OCI-LY1 (cell line): ENCODE measurements at regions not wholly inside any gene's neighbourhood (a gene's known extent, or its start where the extent isn't known, plus 50 kb on each side); places are given as distances from the start of the nearest gene placed in this dataset.
"Not testable (repeated sequence)": the region's sequence is repeated elsewhere in the genome, so short reads cannot be mapped to it uniquely, and the experiment has no call there.

Source experiments
- H2AFZ ChIP-seq: fragments of 200-600 bp; sonication (generic), shearing (Covaris generic); 2 replicates; pipeline ENCODE4 v1.6.0; 2014; ENCODE audit warnings: antibody characterized with exemption, mild to moderate bottlenecking, low read length
- H3F3A ChIP-seq: fragments of 200-600 bp; sonication (generic), shearing (Covaris generic); 2 replicates; pipeline ENCODE4 v1.6.0; 2014; ENCODE audit warnings: mild to moderate bottlenecking, antibody characterized with exemption, low read length, moderate library complexity; ENCODE audit not compliant: insufficient read depth
- H3K27ac ChIP-seq: fragments of 200-600 bp; sonication (generic); 2 replicates; pipeline ENCODE4 v1.5.1; 2014; ENCODE audit warnings: low read length, mixed run types, mild to moderate bottlenecking, low read depth; ENCODE audit not compliant: poor library complexity, severe bottlenecking
- H3K27me3 ChIP-seq: fragments of 200-600 bp; sonication (generic); 2 replicates; pipeline ENCODE4 v1.6.0; 2014; ENCODE audit warnings: antibody characterized with exemption, mild to moderate bottlenecking, low read length, moderate library complexity; ENCODE audit not compliant: insufficient read depth
- H3K36me3 ChIP-seq: fragments of 200-600 bp; sonication (generic); 2 replicates; pipeline ENCODE4 v1.6.1; 2014; ENCODE audit warnings: mild to moderate bottlenecking, antibody characterized with exemption, low read length, moderate library complexity, mixed read lengths; ENCODE audit not compliant: insufficient read depth
- H3K4me1 ChIP-seq: fragments of 200-600 bp; sonication (generic); 2 replicates; pipeline ENCODE4 v1.5.1; 2014; ENCODE audit warnings: mild to moderate bottlenecking, low read length, moderate library complexity; ENCODE audit not compliant: insufficient read depth, severe bottlenecking
- H3K4me2 ChIP-seq: fragments of 200-600 bp; sonication (generic), shearing (Covaris generic); 2 replicates; pipeline ENCODE4 v1.6.1; 2014; ENCODE audit warnings: low read length
- H3K4me3 ChIP-seq: fragments of 200-600 bp; sonication (generic); 2 replicates; pipeline ENCODE4 v1.5.1; 2014; ENCODE audit warnings: low read length, low read depth, mild to moderate bottlenecking, mixed read lengths; ENCODE audit not compliant: poor library complexity, severe bottlenecking
- H3K79me2 ChIP-seq: fragments of 200-600 bp; shearing (Covaris generic); 2 replicates; pipeline ENCODE4 v1.6.1; 2016; ENCODE audit warnings: mixed run types, low read length, mixed read lengths; ENCODE audit not compliant: insufficient read depth
- H3K9ac ChIP-seq: fragments of 200-600 bp; sonication (generic), shearing (Covaris generic); 2 replicates; pipeline ENCODE4 v1.6.1; 2014; ENCODE audit warnings: mild to moderate bottlenecking, low read length, mixed read lengths
- H3K9me2 ChIP-seq: fragments of 200-600 bp; sonication (generic), shearing (Covaris generic); 2 replicates; pipeline ENCODE4 v1.6.1; 2014; ENCODE audit warnings: low read depth, mild to moderate bottlenecking, low read length, mixed read lengths
- H3K9me3 ChIP-seq: fragments of 200-600 bp; shearing (Covaris generic); 2 replicates; pipeline ENCODE4 v1.6.1; 2014; ENCODE audit warnings: low read length, mixed read lengths
- H4K20me1 ChIP-seq: fragments of 200-600 bp; sonication (generic), shearing (Covaris generic); 2 replicates; pipeline ENCODE4 v1.6.0; 2016; ENCODE audit warnings: mild to moderate bottlenecking, low read length; ENCODE audit not compliant: insufficient read depth
- CTCF ChIP-seq: fragments of 200-600 bp; sonication (generic), shearing (Covaris generic); IDR thresholded peaks from 2 replicates; pipeline ENCODE4 v1.5.1; 2017; ENCODE audit warnings: mild to moderate bottlenecking, antibody characterized with exemption, low read length, moderate library complexity, mixed read lengths
- EZH2 ChIP-seq: fragments of 200-600 bp; sonication (generic), shearing (Covaris generic); IDR thresholded peaks from 2 replicates; pipeline ENCODE4 v1.8.0; 2017; ENCODE audit warnings: borderline replicate concordance, mixed run types, mild to moderate bottlenecking, antibody characterized with exemption, low read length, moderate library complexity, mixed read lengths

DNA sequence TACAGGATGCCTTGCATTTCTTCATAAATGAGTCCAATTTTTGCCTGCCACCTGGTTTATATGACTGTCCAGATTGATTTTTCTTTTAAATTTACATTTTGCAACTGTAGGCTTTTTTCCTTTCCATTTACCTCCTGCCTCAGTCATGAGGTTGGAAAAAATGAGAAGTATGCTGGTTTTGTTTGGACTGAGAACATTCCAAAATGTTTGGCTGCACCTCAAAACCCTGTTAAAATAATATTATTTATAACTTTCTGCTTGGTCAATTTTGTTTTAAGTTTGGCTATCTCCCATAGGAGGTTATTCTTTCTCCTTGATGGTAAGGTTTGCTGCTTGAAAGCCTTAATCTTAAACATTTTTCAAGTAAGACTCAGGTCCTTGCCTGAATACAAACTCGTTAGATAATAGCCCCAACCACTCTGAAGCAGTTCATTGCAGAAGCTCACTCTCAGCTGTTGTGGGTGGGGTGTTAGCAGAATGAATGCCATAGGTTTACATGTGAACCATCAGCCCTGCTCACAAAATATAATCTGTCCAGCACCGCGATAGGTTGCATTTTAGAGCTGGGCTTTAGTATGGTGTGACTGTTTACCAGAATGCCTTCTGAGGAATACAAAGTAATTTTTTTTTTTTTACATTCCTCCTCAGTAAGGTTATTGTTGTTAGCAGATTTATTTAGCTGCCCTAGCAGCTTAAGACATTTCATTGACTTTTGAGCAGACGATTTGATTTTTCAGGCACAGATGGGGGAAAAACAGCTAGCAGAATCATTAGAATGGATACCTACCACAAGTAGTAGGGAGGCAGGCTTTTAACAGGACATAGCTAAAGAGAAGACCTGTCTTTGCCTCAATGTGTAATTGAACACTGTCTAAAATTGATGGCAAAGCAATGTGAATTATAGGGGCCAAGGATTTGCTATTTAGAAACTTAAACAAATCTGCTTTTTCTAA is 630.8 kb upstream of the KCNMB2 start:
- no peak overlapping the region for H3K4me3 ChIP-seq
- H4K20me1 ChIP-seq: no peaks in the 10 kb centered on the region
- TF ChIP-seq EZH2 (no peak), CTCF (no peak)
- H3K27ac ChIP-seq: no peak overlapping the region
- no peak overlapping the region for H3K4me2 ChIP-seq
- no peaks in the 10 kb centered on the region for H3K27me3 ChIP-seq
- no peak overlapping the region for H3K9ac ChIP-seq
- H3F3A ChIP-seq: no peaks in the 10 kb centered on the region
- H3K36me3 ChIP-seq: no peaks in the 10 kb centered on the region
- no peak overlapping the region for H2AFZ ChIP-seq
- H3K4me1 ChIP-seq: no peaks in the 10 kb centered on the region
- H3K9me2 ChIP-seq: no peaks in the 10 kb centered on the region
- peaks cover under 1% of the 10 kb centered on the region; the same call in 1 of the 2 replicates for H3K9me3 ChIP-seq
- no peaks in the 10 kb centered on the region for H3K79me2 ChIP-seq

DNA sequence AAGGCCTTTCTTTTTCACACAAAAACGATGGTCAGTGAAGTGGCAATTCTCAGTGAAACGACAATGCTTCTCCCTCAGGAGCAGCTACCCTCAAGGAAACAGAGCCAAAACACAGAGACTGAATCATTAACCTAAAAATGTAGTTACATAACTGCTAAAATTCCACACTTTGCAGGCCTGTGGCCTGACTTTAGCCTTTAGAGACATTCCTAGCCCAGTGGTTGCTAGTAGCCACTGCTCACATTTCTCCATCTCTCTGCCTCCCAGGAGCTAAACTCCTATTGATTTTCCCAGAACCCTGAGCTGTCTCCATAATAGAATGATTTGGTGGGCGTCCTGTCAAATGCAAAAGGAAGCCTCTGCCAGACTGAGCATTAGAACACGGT is 630.1 kb upstream of the KCNMB2 start:
- Histone ChIP-seq H3K79me2 (no peaks in the 10 kb centered on the region), H3K9me3 (no peaks in the 10 kb centered on the region)
- TF ChIP-seq EZH2: no peak
- TF ChIP-seq CTCF: no peak

DNA sequence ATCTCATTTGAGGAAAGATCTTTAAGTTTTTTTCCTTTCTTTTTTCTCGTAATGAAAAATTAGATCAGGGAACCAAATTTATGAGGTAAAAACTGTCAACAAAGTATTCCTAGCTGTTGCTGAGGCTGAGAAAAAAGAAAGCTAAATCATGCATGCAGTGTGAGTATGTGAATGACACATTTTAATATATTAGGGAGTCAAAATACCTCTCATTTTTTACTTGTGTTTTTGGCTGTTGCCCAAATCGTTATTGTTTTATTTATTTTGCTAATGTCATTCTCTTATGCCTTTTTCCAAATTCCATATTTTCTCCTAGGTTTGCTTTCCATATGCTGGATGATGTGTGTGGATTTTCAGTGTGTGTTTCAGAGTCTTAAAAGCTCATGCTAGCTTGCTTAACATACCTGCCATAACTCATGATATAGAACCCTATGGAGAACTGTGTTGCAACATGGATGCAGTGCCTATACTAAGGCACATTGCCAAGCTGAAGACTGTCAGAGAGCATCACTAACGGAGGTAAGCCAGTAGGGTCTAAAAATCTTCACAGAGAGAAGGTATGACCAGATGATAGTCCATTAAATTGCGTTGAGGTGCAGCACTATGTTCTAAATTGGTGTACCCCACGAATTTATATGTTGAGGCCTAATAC is 629.5 kb upstream of the KCNMB2 start:
- Histone ChIP-seq H2AFZ (no peak overlapping the region), H3K9me2 (no peaks in the 10 kb centered on the region), H3K36me3 (no peaks in the 10 kb centered on the region), H4K20me1 (no peaks in the 10 kb centered on the region), H3K4me3 (no peak overlapping the region), H3K4me2 (no peak overlapping the region), H3K79me2 (no peaks in the 10 kb centered on the region), H3K9me3 (no peaks in the 10 kb centered on the region), H3K9ac (no peak overlapping the region), H3F3A (no peaks in the 10 kb centered on the region), H3K27ac (no peak overlapping the region), H3K4me1 (no peaks in the 10 kb centered on the region), H3K27me3 (no peaks in the 10 kb centered on the region)
- TF ChIP-seq CTCF (no peak), EZH2 (no peak)

More for the DNA sequence above, 630.1 kb upstream of the KCNMB2 start:
- Histone ChIP-seq H3K9me2 (no peaks in the 10 kb centered on the region), H3K27ac (no peak overlapping the region), H4K20me1 (no peaks in the 10 kb centered on the region), H3K4me2 (no peak overlapping the region), H3K4me1 (no peaks in the 10 kb centered on the region), H2AFZ (no peak overlapping the region), H3K4me3 (no peak overlapping the region), H3K27me3 (no peaks in the 10 kb centered on the region), H3K36me3 (no peaks in the 10 kb centered on the region), H3K9ac (no peak overlapping the region), H3F3A (no peaks in the 10 kb centered on the region)

- not testable (repeated sequence) for H3K9me2 ChIP-seq, H3K27ac ChIP-seq, H3F3A ChIP-seq, H3K36me3 ChIP-seq, H3K4me2 ChIP-seq, H3K4me1 ChIP-seq, H3K9me3 ChIP-seq, H3K27me3 ChIP-seq, H3K4me3 ChIP-seq, H3K79me2 ChIP-seq, H3K9ac ChIP-seq, H4K20me1 ChIP-seq, H2AFZ ChIP-seq
These were observed 626.7 kb upstream of the KCNMB2 start for GRCh38 chr3:177909530-177909929.
